Ascending aorta (tissue), 2 donors: ENCODE measurements at regions not wholly inside any gene's neighbourhood (a gene's known extent, or its start where the extent isn't known, plus 50 kb on each side); places are given as distances from the start of the nearest gene placed in this dataset.

Experiments used
- DNase-seq, 2 donors: peaks; one replicate each; pipeline ENCODE4 v3.0.0-alpha.2; 2019; ENCODE audit warnings: low spot score in 2 of 2
- H3K27ac ChIP-seq, 2 donors: fragments of 200-600 bp; sonication (generic); one replicate each; pipeline ENCODE4 v1.5.1; 2016 to 2017; ENCODE audit warnings: mild to moderate bottlenecking in 1 of 2
- H3K27me3 ChIP-seq: fragments of 200-600 bp; sonication (generic); one replicate; pipeline ENCODE4 v1.5.1; 2017
- H3K36me3 ChIP-seq, 2 donors: fragments of 200-600 bp; sonication (generic); one replicate each; pipeline ENCODE4 v1.5.1; 2016
- H3K4me1 ChIP-seq, 2 donors: fragments of 200-600 bp; sonication (generic); one replicate each; pipeline ENCODE4 v1.5.1; 2016 to 2017; ENCODE audit warnings: mild to moderate bottlenecking in 1 of 2
- H3K4me3 ChIP-seq, 2 donors: fragments of 200-600 bp; sonication (generic); one replicate each; pipeline ENCODE4 v1.5.1; 2016 to 2017; ENCODE audit warnings: mild to moderate bottlenecking in 1 of 2
- H3K9me3 ChIP-seq, 2 donors: fragments of 200-600 bp; sonication (generic); one replicate each; pipeline ENCODE4 v1.5.1; 2016
- intact Hi-C: fragments of 100-400 bp; cut with DNase I; formaldehyde crosslinking; loops from one replicate; pipeline ENCODE4 v1.15.1; 2023
- TF ChIP-seq, protein P1 (sequence below), 3 experiments: fragments of 200-600 bp in 2 of 3; fragments of 450-650 bp in 1 of 3; sonication (generic) in 2 of 3; IDR thresholded peaks; one replicate each; pipeline ENCODE4 v1.5.1; 2016 to 2019; ENCODE audit warnings: antibody characterized with exemption in 3 of 3, mild to moderate bottlenecking in 1 of 3, moderate library complexity in 1 of 3

DNA sequence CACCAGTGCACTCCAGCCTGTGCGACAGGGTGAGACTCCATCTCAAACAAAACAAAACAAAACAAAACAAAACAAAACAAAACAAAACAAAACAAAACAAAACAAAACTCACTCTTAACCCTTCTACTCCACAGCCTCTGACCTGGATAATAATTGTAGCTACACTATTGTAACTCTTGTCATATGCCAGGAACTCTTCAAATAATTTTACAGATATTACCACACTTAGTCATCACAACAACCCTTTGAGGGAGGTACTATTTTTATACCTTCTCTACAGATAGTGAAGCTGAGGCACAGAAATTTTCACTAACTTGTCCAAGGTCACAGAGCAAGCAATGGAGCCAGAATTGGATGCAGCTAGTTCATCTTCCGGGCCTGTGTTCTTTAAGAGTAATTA is 547.8 kb downstream of the ADGRL2 start:
- Histone ChIP-seq H3K9me3 (no peaks in the 10 kb centered on the region), H3K4me3 (no peak overlapping the region), H3K27ac (no peak overlapping the region), H3K36me3 (no peaks in the 10 kb centered on the region), H3K27me3 (no peaks in the 10 kb centered on the region), H3K4me1 (no peaks in the 10 kb centered on the region)
- TF ChIP-seq, protein P1, sequence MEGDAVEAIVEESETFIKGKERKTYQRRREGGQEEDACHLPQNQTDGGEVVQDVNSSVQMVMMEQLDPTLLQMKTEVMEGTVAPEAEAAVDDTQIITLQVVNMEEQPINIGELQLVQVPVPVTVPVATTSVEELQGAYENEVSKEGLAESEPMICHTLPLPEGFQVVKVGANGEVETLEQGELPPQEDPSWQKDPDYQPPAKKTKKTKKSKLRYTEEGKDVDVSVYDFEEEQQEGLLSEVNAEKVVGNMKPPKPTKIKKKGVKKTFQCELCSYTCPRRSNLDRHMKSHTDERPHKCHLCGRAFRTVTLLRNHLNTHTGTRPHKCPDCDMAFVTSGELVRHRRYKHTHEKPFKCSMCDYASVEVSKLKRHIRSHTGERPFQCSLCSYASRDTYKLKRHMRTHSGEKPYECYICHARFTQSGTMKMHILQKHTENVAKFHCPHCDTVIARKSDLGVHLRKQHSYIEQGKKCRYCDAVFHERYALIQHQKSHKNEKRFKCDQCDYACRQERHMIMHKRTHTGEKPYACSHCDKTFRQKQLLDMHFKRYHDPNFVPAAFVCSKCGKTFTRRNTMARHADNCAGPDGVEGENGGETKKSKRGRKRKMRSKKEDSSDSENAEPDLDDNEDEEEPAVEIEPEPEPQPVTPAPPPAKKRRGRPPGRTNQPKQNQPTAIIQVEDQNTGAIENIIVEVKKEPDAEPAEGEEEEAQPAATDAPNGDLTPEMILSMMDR (IDR thresholded peaks at IDR 0.05) = no peak
- no peak for DNase-seq
- intact Hi-C loops = no loop called here

DNA sequence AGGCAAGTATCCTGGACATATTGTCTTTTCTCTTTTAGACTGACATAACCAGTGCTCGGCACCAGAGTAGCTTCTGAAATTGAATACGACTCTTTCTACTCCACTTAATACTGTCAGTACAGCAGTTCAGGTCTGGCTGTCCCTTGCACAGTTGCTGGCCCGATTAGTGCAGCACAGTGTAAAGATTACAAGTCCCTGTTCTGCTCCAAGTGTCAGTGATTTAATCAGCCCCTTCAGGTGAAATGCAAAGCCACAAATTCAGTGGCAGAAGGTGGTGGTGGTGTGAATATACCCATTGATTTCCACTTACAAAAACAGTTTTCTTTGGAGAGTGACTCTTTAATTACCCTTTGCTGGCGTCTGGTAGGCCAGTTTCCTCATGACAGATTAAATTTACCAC is 545.4 kb downstream of the ADGRL2 start:
- H3K9me3 ChIP-seq = no peaks in the 10 kb centered on the region
- DNase-seq = no peak
- intact Hi-C loops = no loop called here
- H3K4me3 ChIP-seq = no peak overlapping the region
- H3K27ac ChIP-seq = no peak overlapping the region
- TF ChIP-seq, protein P1 (IDR thresholded peaks at IDR 0.05) = no peak
- H3K27me3 ChIP-seq = no peaks in the 10 kb centered on the region
- H3K36me3 ChIP-seq = no peaks in the 10 kb centered on the region
- no peaks in the 10 kb centered on the region for H3K4me1 ChIP-seq

DNA sequence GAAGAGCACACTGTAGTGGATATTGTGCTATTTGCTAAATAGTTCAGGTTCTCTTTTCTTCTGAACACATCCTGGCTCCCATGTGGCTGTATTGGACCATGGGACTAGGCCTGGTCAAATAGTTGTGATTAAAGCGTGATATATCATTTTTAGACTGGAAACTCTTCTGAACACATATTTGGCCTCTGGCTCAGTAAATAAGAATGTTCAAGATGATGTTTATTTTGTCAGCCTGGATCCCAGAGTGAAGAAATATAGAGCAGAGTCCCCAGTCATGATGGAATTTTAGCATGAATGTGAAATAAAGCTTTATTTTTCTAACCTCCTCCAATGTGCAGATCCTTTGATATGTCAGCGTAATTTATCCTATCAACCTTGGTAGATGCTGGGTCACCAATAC is 542.6 kb downstream of the ADGRL2 start:
- no peak for DNase-seq
- no peak overlapping the region for H3K27ac ChIP-seq
- H3K9me3 ChIP-seq = no peaks in the 10 kb centered on the region
- TF ChIP-seq, protein P1 (IDR thresholded peaks at IDR 0.05) = no peak
- H3K4me1 ChIP-seq = no peaks in the 10 kb centered on the region
- H3K4me3 ChIP-seq = no peak overlapping the region
- H3K36me3 ChIP-seq = no peaks in the 10 kb centered on the region
- intact Hi-C loops = no loop called here
- no peaks in the 10 kb centered on the region for H3K27me3 ChIP-seq

DNA sequence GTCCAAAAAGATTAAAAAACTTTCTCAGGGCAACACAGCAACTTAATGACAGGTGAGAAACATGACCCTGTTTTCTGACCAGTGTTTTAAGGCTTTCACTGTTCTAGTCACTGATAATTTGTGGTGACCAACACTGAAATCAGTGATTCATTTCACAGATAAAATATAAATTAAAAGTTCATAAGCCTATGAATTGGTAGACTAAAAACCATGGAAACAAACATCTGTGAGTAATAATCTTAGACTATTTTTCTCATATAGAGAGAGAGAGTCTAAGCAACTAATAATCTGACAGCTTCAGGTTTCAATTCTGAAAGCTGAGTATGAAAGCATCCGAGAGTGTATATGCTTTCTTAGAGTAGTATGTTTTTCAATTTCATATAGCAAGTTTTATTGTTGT is 536.9 kb downstream of the ADGRL2 start:
- H3K4me1 ChIP-seq = no peaks in the 10 kb centered on the region
- H3K27ac ChIP-seq = no peak overlapping the region
- no peaks in the 10 kb centered on the region for H3K36me3 ChIP-seq
- no peaks in the 10 kb centered on the region for H3K27me3 ChIP-seq
- H3K9me3 ChIP-seq = no peaks in the 10 kb centered on the region
- intact Hi-C loops = no loop called here
- no peak overlapping the region for H3K4me3 ChIP-seq
- TF ChIP-seq, protein P1 (IDR thresholded peaks at IDR 0.05) = no peak
- no peak for DNase-seq

DNA sequence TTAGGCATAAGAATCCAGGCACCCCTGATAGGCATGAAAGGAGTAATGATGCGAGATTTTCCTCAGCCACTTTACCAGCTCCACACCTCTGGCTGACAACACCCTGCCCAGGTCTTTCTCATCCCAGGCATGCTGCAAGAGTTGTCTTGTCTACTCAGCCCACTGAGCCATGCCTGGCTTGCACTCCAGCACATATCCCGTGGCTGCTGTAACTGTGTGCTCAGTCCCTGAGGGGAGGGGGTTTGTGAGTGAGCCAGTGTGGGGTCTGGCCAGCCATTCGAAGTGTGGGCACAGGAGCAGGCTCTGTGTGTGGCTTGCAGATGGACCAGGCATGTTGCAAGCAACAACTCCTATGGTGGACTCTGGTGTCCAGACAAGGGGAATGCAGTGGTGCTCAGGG is 529.6 kb downstream of the ADGRL2 start:
- intact Hi-C loops = no loop called here
- Histone ChIP-seq H3K36me3 (no peaks in the 10 kb centered on the region), H3K27ac (no peak overlapping the region), H3K27me3 (no peaks in the 10 kb centered on the region), H3K4me1 (no peaks in the 10 kb centered on the region), H3K9me3 (no peaks in the 10 kb centered on the region), H3K4me3 (no peak overlapping the region)
- DNase-seq = no peak
- TF ChIP-seq, protein P1 (IDR thresholded peaks at IDR 0.05) = no peak

DNA sequence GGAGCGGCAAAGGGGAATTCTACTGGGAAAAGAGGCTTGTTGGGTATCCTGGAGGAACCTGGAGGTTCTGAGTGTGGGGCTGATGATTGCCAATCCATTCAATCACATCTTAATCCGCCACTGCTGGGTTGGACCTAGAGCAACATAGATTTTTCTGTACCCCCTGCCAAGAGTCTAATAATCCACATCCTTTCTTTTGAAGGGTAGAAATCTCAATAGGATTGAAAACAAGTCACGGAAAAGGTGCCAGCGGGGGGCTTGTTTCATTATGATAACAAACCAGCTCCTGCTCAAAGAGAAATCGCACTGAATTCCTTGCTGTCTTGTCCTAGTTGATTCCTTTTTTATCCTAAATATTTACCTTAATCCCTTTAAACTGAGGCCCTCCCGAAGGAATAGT is 528.5 kb downstream of the ADGRL2 start:
- no peak overlapping the region for H3K27ac ChIP-seq

More for the DNA sequence above, 528.5 kb downstream of the ADGRL2 start:
- no peaks in the 10 kb centered on the region for H3K36me3 ChIP-seq
- H3K27me3 ChIP-seq = no peaks in the 10 kb centered on the region
- no peak for DNase-seq
- no peaks in the 10 kb centered on the region for H3K4me1 ChIP-seq
- H3K4me3 ChIP-seq = no peak overlapping the region
- intact Hi-C loops = no loop called here
- TF ChIP-seq, protein P1 (IDR thresholded peaks at IDR 0.05) = no peak
- H3K9me3 ChIP-seq = no peaks in the 10 kb centered on the region
